ENCODE measurements at regions not wholly inside any gene's neighbourhood (a gene's known extent, or its start where the extent isn't known, plus 50 kb on each side); places are given as distances from the start of the nearest gene placed in this dataset.

GRCh38 chr1:222995620-222996309 is 147.3 kb downstream of the TLR5 start:
- no peaks in the 10 kb centered on the region for H3K36me3 ChIP-seq (ENCODE audit: control insufficient read depth in 2 of 2, extremely low read depth in 1 of 2, insufficient read depth in 2 of 2, low read length in 2 of 2)
- ChIA-PET POLR2A (no interaction called here), CTCF (interaction anchor here (0.5 to 2.9 kb wide), 5 partner anchors 13 to 134 kb away, joined by 3 to 13 read pairs (median 3); no protein-coding TSS in a partner anchor)
- H3K9me3 ChIP-seq (replicated peaks; ENCODE audit: control insufficient read depth, insufficient read depth, low read length) = no peaks in the 10 kb centered on the region
- no peak overlapping the region for H2AFZ ChIP-seq (ENCODE audit: low read depth, low read length)
- H3K27ac ChIP-seq (ENCODE audit: insufficient read depth, low read depth, low read length) = peak overlapping the region; percentile 81
- H3K79me2 ChIP-seq (ENCODE audit: control insufficient read depth, insufficient read depth, low read length) = no peaks in the 10 kb centered on the region
- no peaks in the 10 kb centered on the region for H3K9me1 ChIP-seq (replicated peaks; ENCODE audit: control insufficient read depth, extremely low read depth, insufficient read depth, low read length)
- DNase-seq (ENCODE audit: low read depth, low spot score) (no peak), FAIRE-seq (no peak)
- dilution Hi-C loops (cut with MboI; ENCODE audit: extremely low pct_ligation_motif_present, low sequenced_read_pairs) (no loop called here), intact Hi-C loops (cut with micrococcal nuclease) (loop anchor here (2.0 to 10.0 kb wide), 5 partner anchors 85 to 281 kb away; partner anchors contain the start of genes AIDA and BROX)
- H3K4me3 ChIP-seq (replicated peaks in 1 of 3; ENCODE audit: insufficient read depth in 1 of 3, low read depth in 1 of 3, low read length in 3 of 3) = no peak overlapping the region
- H3K4me2 ChIP-seq (ENCODE audit: insufficient read depth, low read length) = peak overlapping the region; percentile 87
- no peaks in the 10 kb centered on the region for H4K20me1 ChIP-seq (replicated peaks; ENCODE audit: control insufficient read depth, extremely low read depth, insufficient read depth, low read length)
- H3K27me3 ChIP-seq (ENCODE audit: control insufficient read depth in 2 of 2, insufficient read depth in 2 of 2, low read length in 2 of 2) = no peaks in the 10 kb centered on the region
- peaks cover 36% of the 10 kb centered on the region for H3K4me1 ChIP-seq (ENCODE audit: control insufficient read depth, extremely low read depth, insufficient read depth, low read length)
- TF ChIP-seq MYC (IDR thresholded peaks at IDR 0.05; ENCODE audit: low read depth, low read length) = no peak
- no peak for TF ChIP-seq EZH2 (IDR thresholded peaks at IDR 0.05; ENCODE audit: borderline replicate concordance, low read depth, low read length, severe bottlenecking)
- TF ChIP-seq FOS (IDR thresholded peaks at IDR 0.05; ENCODE audit: borderline replicate concordance, insufficient read depth, low read length) = no peak
- no peak for TF ChIP-seq MAX (IDR thresholded peaks at IDR 0.05; ENCODE audit: insufficient read depth, insufficient read length)
- no peak for TF ChIP-seq CTCF (IDR thresholded peaks at IDR 0.05; ENCODE audit: extremely low read depth in 1 of 2, insufficient read depth in 1 of 2, low read depth in 1 of 2, low read length in 2 of 2)
- no peak for TF ChIP-seq POLR2AphosphoS5 (IDR thresholded peaks at IDR 0.05; ENCODE audit: insufficient read depth, low read depth, low read length)
- TF ChIP-seq JUN (IDR thresholded peaks at IDR 0.05; ENCODE audit: borderline replicate concordance, insufficient read depth, insufficient read length, low read depth) = no peak
- TF ChIP-seq POLR2A (IDR thresholded peaks at IDR 0.05; ENCODE audit: low read depth, low read length) = no peak
- TF ChIP-seq GATA2 (IDR thresholded peaks at IDR 0.05; ENCODE audit: insufficient read depth, insufficient read length, low read depth, low read length) = no peak
- no peak overlapping the region for H3K9ac ChIP-seq (replicated peaks; ENCODE audit: extremely low read depth, insufficient read depth, low read length)
- no TSS peak for BruUV-seq (replicated peaks)
